ENCODE measurements at regions not wholly inside any gene's neighbourhood (a gene's known extent, or its start where the extent isn't known, plus 50 kb on each side); places are given as distances from the start of the nearest gene placed in this dataset.
A peak's percentile ranks its signal among the peaks of the same experiment; 100 is the strongest.
"Not testable (repeated sequence)": the region's sequence is repeated elsewhere in the genome, so short reads cannot be mapped to it uniquely, and the experiment has no call there.

DNA sequence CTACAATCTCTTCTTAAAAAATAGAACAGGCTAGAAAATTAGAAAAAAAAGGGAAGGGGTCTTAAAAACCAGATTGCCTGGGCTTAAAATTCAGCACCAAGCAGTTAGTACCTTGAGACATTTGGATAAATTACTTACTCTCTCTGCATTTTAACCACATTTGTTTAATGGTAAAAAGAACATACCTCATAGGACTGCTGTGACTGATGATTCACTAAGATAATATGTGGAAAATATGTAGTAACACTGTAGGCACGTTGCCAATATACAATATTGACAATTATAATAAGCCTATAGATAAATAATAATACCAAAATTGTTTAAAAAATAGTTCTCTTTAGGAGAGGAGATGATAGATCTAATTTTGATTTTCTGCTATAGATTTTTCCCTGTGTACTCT is 750.4 kb downstream of the TENT5A start:
- TF ChIP-seq CTCF (IDR thresholded peaks at IDR 0.05; ENCODE audit: control extremely low read depth, extremely low read depth): no peak
- 41 to 60% methylated on average over 1 of the region's 1 CpG for WGBS, 2 donors
- H3K4me3 ChIP-seq: no peak overlapping the region
- no peak overlapping the region for H3K27ac ChIP-seq (ENCODE audit: low read depth in 1 of 2, low read length in 1 of 2)
- no peaks in the 10 kb centered on the region for H3K4me1 ChIP-seq (ENCODE audit: control insufficient read depth in 5 of 5, insufficient read depth in 5 of 5, low read length in 5 of 5)
- DNase-seq (no peak), ATAC-seq (ENCODE audit: insufficient read depth, low FRiP score) (no peak)
- H3K36me3 ChIP-seq (ENCODE audit: control insufficient read depth in 4 of 4, insufficient read depth in 4 of 4, low read length in 4 of 4): no peaks in the 10 kb centered on the region
- no peak overlapping the region for H3K9ac ChIP-seq (ENCODE audit: insufficient read depth in 1 of 2, low read length in 2 of 2)
- H3K27me3 ChIP-seq (ENCODE audit: control insufficient read depth in 3 of 3, insufficient read depth in 3 of 3, low read length in 2 of 3): no peaks in the 10 kb centered on the region
- peaks cover 0 to 7% (median 2%) of the 10 kb centered on the region in 4 donors for H3K9me3 ChIP-seq (ENCODE audit: control insufficient read depth in 4 of 4, insufficient read depth in 3 of 4, low read length in 3 of 4)

DNA sequence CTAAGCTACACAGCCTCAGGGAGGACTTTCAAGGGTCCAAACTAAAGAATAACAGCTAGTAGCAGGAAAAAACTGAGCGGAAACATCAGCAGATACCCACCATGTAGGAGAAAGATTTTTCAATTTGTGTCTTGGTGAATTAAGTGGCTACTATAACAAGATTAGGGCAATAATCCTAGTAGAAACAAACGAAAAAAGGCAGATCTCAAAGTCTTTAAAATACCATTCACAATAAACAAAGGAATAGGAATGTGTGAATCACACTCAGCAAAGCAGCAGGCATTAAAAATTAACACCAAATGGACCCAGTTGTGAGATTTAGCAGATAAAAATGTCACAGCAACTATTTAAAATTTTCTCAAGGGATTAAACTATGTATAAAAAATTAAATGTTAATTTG is 761.2 kb downstream of the TENT5A start:
- H3K9me3 ChIP-seq (ENCODE audit: control insufficient read depth in 4 of 4, insufficient read depth in 3 of 4, low read length in 3 of 4): no peaks in the 10 kb centered on the region
- no peak for TF ChIP-seq CTCF (IDR thresholded peaks at IDR 0.05; ENCODE audit: control extremely low read depth, extremely low read depth)
- no peak overlapping the region for H3K9ac ChIP-seq (ENCODE audit: insufficient read depth in 1 of 2, low read length in 2 of 2)
- ATAC-seq (ENCODE audit: insufficient read depth, low FRiP score) (no peak), DNase-seq (no peak)
- no peak overlapping the region for H3K27ac ChIP-seq (ENCODE audit: low read depth in 1 of 2, low read length in 1 of 2)
- 58 to 65% methylated on average over 2 of the region's 2 CpGs for WGBS, 2 donors
- no peaks in the 10 kb centered on the region for H3K27me3 ChIP-seq (ENCODE audit: control insufficient read depth in 3 of 3, insufficient read depth in 3 of 3, low read length in 2 of 3)
- H3K4me3 ChIP-seq: no peak overlapping the region
- H3K4me1 ChIP-seq (ENCODE audit: control insufficient read depth in 5 of 5, insufficient read depth in 5 of 5, low read length in 5 of 5): peaks cover 0 to 8% (median 0%) of the 10 kb centered on the region in 5 donors
- H3K36me3 ChIP-seq (ENCODE audit: control insufficient read depth in 4 of 4, insufficient read depth in 4 of 4, low read length in 4 of 4): no peaks in the 10 kb centered on the region

DNA sequence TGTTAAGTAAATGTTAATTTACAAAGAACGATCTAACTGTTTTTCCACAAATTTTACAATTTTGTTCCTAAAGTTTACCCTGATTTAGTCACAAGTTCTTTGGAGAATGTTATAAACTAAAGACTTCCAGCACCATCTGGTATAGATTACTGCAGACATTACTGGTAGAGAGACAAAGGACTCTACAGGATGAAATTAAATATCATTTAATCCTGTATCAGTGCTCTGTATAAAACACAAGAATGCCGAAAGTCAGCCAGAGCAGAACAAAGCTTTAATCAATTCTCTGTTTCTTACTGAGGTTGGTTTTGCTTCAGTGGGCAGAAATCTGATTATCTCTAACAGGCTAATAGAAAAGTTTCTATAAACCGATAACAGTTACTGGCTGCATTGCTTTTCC is 763.6 kb downstream of the TENT5A start:
- no peak for DNase-seq
- no peaks in the 10 kb centered on the region for H3K36me3 ChIP-seq (ENCODE audit: control insufficient read depth in 4 of 4, insufficient read depth in 4 of 4, low read length in 4 of 4)
- H3K4me1 ChIP-seq (ENCODE audit: control insufficient read depth in 5 of 5, insufficient read depth in 5 of 5, low read length in 5 of 5): peaks cover 0 to 8% (median 0%) of the 10 kb centered on the region in 5 donors
- no peaks in the 10 kb centered on the region for H3K27me3 ChIP-seq (ENCODE audit: control insufficient read depth in 3 of 3, insufficient read depth in 3 of 3, low read length in 2 of 3)
- H3K27ac ChIP-seq (ENCODE audit: low read depth in 1 of 2, low read length in 1 of 2): no peak overlapping the region
- TF ChIP-seq CTCF (IDR thresholded peaks at IDR 0.05; ENCODE audit: control extremely low read depth, extremely low read depth): no peak
- no peak overlapping the region for H3K9ac ChIP-seq (ENCODE audit: insufficient read depth in 1 of 2, low read length in 2 of 2)
- no peak overlapping the region for H3K4me3 ChIP-seq
- ATAC-seq (ENCODE audit: insufficient read depth, low FRiP score): no peak
- WGBS, 2 donors: 89 to 93% methylated on average over 3 of the region's 3 CpGs
- no peaks in the 10 kb centered on the region for H3K9me3 ChIP-seq (ENCODE audit: control insufficient read depth in 4 of 4, insufficient read depth in 3 of 4, low read length in 3 of 4)

GRCh38 chr6:80988286-80988685 is 764.2 kb downstream of the TENT5A start:
- H3K4me3 ChIP-seq: no peak overlapping the region
- no peak overlapping the region for H3K27ac ChIP-seq (ENCODE audit: low read depth in 1 of 2, low read length in 1 of 2)
- no peak overlapping the region for H3K9ac ChIP-seq (ENCODE audit: insufficient read depth in 1 of 2, low read length in 2 of 2)
- H3K4me1 ChIP-seq (ENCODE audit: control insufficient read depth in 5 of 5, insufficient read depth in 5 of 5, low read length in 5 of 5): peaks cover 0 to 8% (median 0%) of the 10 kb centered on the region in 5 donors
- WGBS, 2 donors: 70 to 78% methylated on average over 3 of the region's 3 CpGs
- no peaks in the 10 kb centered on the region for H3K9me3 ChIP-seq (ENCODE audit: control insufficient read depth in 4 of 4, insufficient read depth in 3 of 4, low read length in 3 of 4)
- ATAC-seq (ENCODE audit: insufficient read depth, low FRiP score) (no peak), DNase-seq (peak in 2 of 3 donors; percentile 56 to 74)
- TF ChIP-seq CTCF (IDR thresholded peaks at IDR 0.05; ENCODE audit: control extremely low read depth, extremely low read depth): no peak
- no peaks in the 10 kb centered on the region for H3K36me3 ChIP-seq (ENCODE audit: control insufficient read depth in 4 of 4, insufficient read depth in 4 of 4, low read length in 4 of 4)
- H3K27me3 ChIP-seq (ENCODE audit: control insufficient read depth in 3 of 3, insufficient read depth in 3 of 3, low read length in 2 of 3): no peaks in the 10 kb centered on the region

DNA sequence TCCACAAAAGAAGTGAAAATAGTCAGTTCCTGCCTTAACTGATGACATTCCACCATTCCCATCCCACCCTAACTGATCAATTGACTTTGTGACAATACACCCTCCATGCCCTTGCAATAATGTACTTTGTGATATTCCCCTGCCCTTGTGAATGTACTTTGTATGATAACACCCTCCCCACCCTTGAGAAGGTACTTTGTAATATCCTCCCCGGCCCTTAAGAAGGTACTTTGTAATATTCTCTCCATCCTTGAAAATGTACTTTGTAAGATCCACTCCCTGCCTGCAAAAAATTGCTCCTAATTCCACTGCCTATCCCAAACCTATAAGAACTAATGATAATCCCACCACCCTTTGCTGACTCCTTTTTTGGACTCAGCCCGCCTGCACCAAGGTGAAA is 771.3 kb downstream of the TENT5A start:
- 84 to 85% methylated on average over 2 of the region's 2 CpGs for WGBS, 2 donors
- not testable (repeated sequence) for DNase-seq; H3K36me3 ChIP-seq (ENCODE audit: control insufficient read depth in 4 of 4, insufficient read depth in 4 of 4, low read length in 4 of 4); H3K4me1 ChIP-seq (ENCODE audit: control insufficient read depth in 5 of 5, insufficient read depth in 5 of 5, low read length in 5 of 5); H3K9ac ChIP-seq (ENCODE audit: insufficient read depth in 1 of 2, low read length in 2 of 2); H3K9me3 ChIP-seq (ENCODE audit: control insufficient read depth in 4 of 4, insufficient read depth in 3 of 4, low read length in 3 of 4); H3K27me3 ChIP-seq (ENCODE audit: control insufficient read depth in 3 of 3, insufficient read depth in 3 of 3, low read length in 2 of 3); ATAC-seq (ENCODE audit: insufficient read depth, low FRiP score); H3K27ac ChIP-seq (ENCODE audit: low read depth in 1 of 2, low read length in 1 of 2); H3K4me3 ChIP-seq

All from lung (tissue), 11 donors.